Ovary (tissue), 7 donors: ENCODE measurements at regions not wholly inside any gene's neighbourhood (a gene's known extent, or its start where the extent isn't known, plus 50 kb on each side); places are given as distances from the start of the nearest gene placed in this dataset.

ENCODE experiments used
- DNase-seq, 5 donors: peaks; one replicate each; pipeline ENCODE4 v3.0.0-alpha.2; 2019 to 2020
- H3K27ac ChIP-seq, 2 donors: fragments of 200-600 bp; one replicate each; pipeline versions ENCODE4 v1.5.1 to v1.8.0; 2019 to 2022
- H3K27me3 ChIP-seq: fragments of 200-600 bp; one replicate; pipeline ENCODE4 v1.8.0; 2022
- H3K36me3 ChIP-seq: fragments of 200-600 bp; sonication (generic); one replicate; pipeline ENCODE4 v1.5.1; 2019
- H3K4me1 ChIP-seq: one replicate; pipeline ENCODE4 v1.8.1; 2013; ENCODE audit warnings: mild to moderate bottlenecking, moderate library complexity; ENCODE audit not compliant: insufficient read depth
- H3K4me3 ChIP-seq: fragments of 200-600 bp; sonication (generic); one replicate; pipeline ENCODE4 v1.5.1; 2017
- H3K9me3 ChIP-seq, 2 donors: fragments of 200-600 bp in 1 of 2; sonication (generic) in 1 of 2; one replicate each; pipeline versions ENCODE4 v1.5.1 to v1.8.1; 2013 to 2019; ENCODE audit warnings: mild to moderate bottlenecking in 1 of 2, moderate library complexity in 1 of 2
- CTCF ChIP-seq, 3 donors: fragments of 450-650 bp in 2 of 3; fragments of 200-600 bp in 1 of 3; IDR thresholded peaks; one replicate each; pipeline versions ENCODE4 v1.5.1 to v1.8.0; 2016 to 2022; ENCODE audit warnings: antibody characterized with exemption in 3 of 3, mild to moderate bottlenecking in 1 of 3
- EP300 ChIP-seq: sonication (generic); formaldehyde crosslinking; IDR thresholded peaks from one replicate; pipeline ENCODE4 v1.6.1; 2017; ENCODE audit warnings: antibody characterized with exemption
- POLR2A ChIP-seq: fragments of 450-650 bp; IDR thresholded peaks from one replicate; pipeline ENCODE4 v1.6.1; 2017; ENCODE audit warnings: antibody characterized with exemption, mild to moderate bottlenecking, moderate library complexity
- WGBS, 3 donors: extraction: QIAGEN DNeasy Blood & Tissue Kit in 1 of 3; methylation state at CpG; one replicate each; pipeline versions ENCODE4 v1.1.5 to v1.1.7; 2013 to 2017; 5-methylcytosine and 5-hydroxymethylcytosine counted together
- intact Hi-C, 4 donors: fragments of 100-400 bp; cut with DNase I; formaldehyde crosslinking; loops; one replicate each; pipeline versions ENCODE4 v1.11.0 to v1.15.1; 2022 to 2023
- donor health status: DM: no; HTN: no; CAD: no; lungs with moderate emphysema.
- donor health status: DM: no; HTN: no; CAD: no.
- donor health status: Bipolar disorder and iron deficiency.
- donor health status: DM: no; HTN: no; CAD: no.
- donor health status: DM: yes; HTN: yes; CAD: no.

DNA sequence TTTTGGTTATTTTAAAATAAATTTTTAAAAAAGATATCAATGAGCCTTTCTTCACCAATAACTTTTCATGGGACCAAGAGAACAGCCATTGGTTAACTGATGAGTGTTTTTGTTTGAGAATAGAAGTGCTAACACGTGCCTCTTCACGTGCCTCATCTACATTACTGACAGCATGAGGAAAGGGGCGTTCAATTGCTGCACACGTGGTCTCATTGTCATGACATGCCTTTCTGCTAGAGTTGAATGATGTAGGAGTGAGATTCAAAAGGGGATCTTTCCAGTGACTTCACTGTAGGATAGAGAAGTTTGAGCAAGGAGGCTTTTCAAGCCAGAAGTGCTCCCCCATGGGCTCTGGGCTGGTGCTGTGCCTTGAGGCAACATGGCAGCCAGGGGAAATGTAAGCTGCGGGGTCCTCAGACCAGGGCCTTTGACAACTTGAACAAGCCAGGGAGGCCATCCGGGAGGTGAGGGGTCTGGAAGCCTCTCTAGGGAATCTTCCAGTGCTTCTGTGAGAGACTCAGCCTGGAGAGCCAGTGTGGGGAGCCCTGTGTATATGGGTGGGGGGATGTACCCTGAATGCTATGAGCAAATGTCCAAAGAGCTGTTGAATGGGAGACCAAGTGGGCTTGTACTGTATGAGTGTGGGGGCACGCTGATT is 51.2 kb upstream of the FSTL4 start:
- H3K4me3 ChIP-seq = no peak overlapping the region
- H3K36me3 ChIP-seq = no peaks in the 10 kb centered on the region
- no peaks in the 10 kb centered on the region for H3K9me3 ChIP-seq
- no peaks in the 10 kb centered on the region for H3K4me1 ChIP-seq
- intact Hi-C loops = no loop called here
- DNase-seq = no peak
- 78 to 87% (median 81%) methylated on average over 7 of the region's 7 CpGs for WGBS, 3 donors
- no peaks in the 10 kb centered on the region for H3K27me3 ChIP-seq
- no peak overlapping the region for H3K27ac ChIP-seq
- TF ChIP-seq CTCF (IDR thresholded peaks at IDR 0.05) = no peak
- TF ChIP-seq POLR2A = no peak
- TF ChIP-seq EP300 = no peak

DNA sequence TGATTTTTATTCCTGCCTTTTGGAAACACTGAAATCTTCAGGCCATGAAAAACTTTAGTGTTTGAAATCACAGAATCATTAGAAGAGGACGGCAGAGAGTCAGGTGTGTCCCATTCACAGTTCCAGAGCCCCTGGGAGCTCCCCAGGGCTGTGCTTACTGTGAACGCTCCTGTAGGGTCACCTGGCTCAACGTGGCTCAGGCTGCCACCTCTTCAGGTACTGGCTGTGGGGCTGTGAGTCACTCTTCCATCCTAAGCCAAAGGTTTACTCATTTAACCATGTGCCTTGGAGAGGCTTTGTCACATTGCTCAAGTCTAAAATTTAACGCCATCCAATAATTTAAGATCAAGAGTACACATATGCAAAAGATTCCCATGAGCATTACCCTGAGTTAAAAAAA is 50.2 kb upstream of the FSTL4 start:
- TF ChIP-seq POLR2A = no peak
- no peak for TF ChIP-seq EP300
- no peak for TF ChIP-seq CTCF (IDR thresholded peaks at IDR 0.05)
- H3K36me3 ChIP-seq = no peaks in the 10 kb centered on the region
- H3K27ac ChIP-seq = no peak overlapping the region
- H3K4me1 ChIP-seq = no peaks in the 10 kb centered on the region
- H3K27me3 ChIP-seq = no peaks in the 10 kb centered on the region
- intact Hi-C loops = no loop called here
- H3K9me3 ChIP-seq = no peaks in the 10 kb centered on the region
- 51 to 59% (median 55%) methylated on average over 4 of the region's 4 CpGs for WGBS, 3 donors
- no peak overlapping the region for H3K4me3 ChIP-seq
- DNase-seq = no peak
